Body of pancreas (tissue), 4 donors: ENCODE measurements at regions not wholly inside any gene's neighbourhood (a gene's known extent, or its start where the extent isn't known, plus 50 kb on each side); places are given as distances from the start of the nearest gene placed in this dataset.

Experiments used
- ATAC-seq: fragments of 150-250 bp; one replicate; pipeline ENCODE4 v1.9.1; 2016
- DNase-seq, 4 donors: peaks; one replicate each; pipeline ENCODE4 v3.0.0-alpha.2; 2019
- H3K27ac ChIP-seq, 4 donors: fragments of 200-600 bp; sonication (generic); 1 replicate in 3 of 4; 2 replicates in 1 of 4; pipeline versions ENCODE4 v1.5.1 to v1.6.1; 2016 to 2019; ENCODE audit warnings: mild to moderate bottlenecking in 1 of 4, mixed read lengths in 1 of 4, moderate library complexity in 1 of 4
- H3K27me3 ChIP-seq, 2 donors: fragments of 200-600 bp; sonication (generic); one replicate each; pipeline ENCODE4 v1.6.0; 2016; ENCODE audit warnings: mild to moderate bottlenecking in 1 of 2
- H3K36me3 ChIP-seq, 2 donors: fragments of 200-600 bp; sonication (generic); replicated peaks in 1 of 2; 2 replicates each; pipeline ENCODE4 v1.5.1; 2016; ENCODE audit warnings: low read depth in 2 of 2; ENCODE audit not compliant: insufficient read depth in 1 of 2
- H3K4me1 ChIP-seq: fragments of 200-600 bp; sonication (generic); one replicate; pipeline ENCODE4 v1.6.0; 2016
- H3K4me3 ChIP-seq, 2 donors: fragments of 200-600 bp; sonication (generic); 1 replicate in 1 of 2; 2 replicates in 1 of 2; pipeline ENCODE4 v1.5.1; 2016 to 2019
- H3K9me3 ChIP-seq, 3 donors: fragments of 200-600 bp; sonication (generic); 1 replicate in 2 of 3; 2 replicates in 1 of 3; pipeline ENCODE4 v1.5.1; 2016
- POLR2A ChIP-seq, 3 donors: fragments of 450-650 bp; IDR thresholded peaks; one replicate each; pipeline ENCODE4 v1.6.1; 2016; ENCODE audit warnings: antibody characterized with exemption in 3 of 3, mild to moderate bottlenecking in 2 of 3
- WGBS, 2 donors: methylation state at CpG; one replicate each; pipeline ENCODE4 v1.1.5; 2017; 5-methylcytosine and 5-hydroxymethylcytosine counted together
- intact Hi-C: fragments of 100-400 bp; cut with DNase I; formaldehyde crosslinking; loops from one replicate; pipeline ENCODE4 v1.15.1; 2023
- TF ChIP-seq, protein P1 (sequence below), 7 experiments: fragments of 450-650 bp in 4 of 7; fragments of 200-600 bp in 3 of 7; sonication (generic) in 3 of 7; IDR thresholded peaks; one replicate each; pipeline ENCODE4 v1.5.1; 2016 to 2019; ENCODE audit warnings: antibody characterized with exemption in 7 of 7

- no peaks in the 10 kb centered on the region for H3K36me3 ChIP-seq
- H3K9me3 ChIP-seq: no peaks in the 10 kb centered on the region
- H3K27me3 ChIP-seq: no peaks in the 10 kb centered on the region
- no peaks in the 10 kb centered on the region for H3K4me1 ChIP-seq
- TF ChIP-seq, protein P1, sequence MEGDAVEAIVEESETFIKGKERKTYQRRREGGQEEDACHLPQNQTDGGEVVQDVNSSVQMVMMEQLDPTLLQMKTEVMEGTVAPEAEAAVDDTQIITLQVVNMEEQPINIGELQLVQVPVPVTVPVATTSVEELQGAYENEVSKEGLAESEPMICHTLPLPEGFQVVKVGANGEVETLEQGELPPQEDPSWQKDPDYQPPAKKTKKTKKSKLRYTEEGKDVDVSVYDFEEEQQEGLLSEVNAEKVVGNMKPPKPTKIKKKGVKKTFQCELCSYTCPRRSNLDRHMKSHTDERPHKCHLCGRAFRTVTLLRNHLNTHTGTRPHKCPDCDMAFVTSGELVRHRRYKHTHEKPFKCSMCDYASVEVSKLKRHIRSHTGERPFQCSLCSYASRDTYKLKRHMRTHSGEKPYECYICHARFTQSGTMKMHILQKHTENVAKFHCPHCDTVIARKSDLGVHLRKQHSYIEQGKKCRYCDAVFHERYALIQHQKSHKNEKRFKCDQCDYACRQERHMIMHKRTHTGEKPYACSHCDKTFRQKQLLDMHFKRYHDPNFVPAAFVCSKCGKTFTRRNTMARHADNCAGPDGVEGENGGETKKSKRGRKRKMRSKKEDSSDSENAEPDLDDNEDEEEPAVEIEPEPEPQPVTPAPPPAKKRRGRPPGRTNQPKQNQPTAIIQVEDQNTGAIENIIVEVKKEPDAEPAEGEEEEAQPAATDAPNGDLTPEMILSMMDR (IDR thresholded peaks at IDR 0.05): no peak
- no peak overlapping the region for H3K4me3 ChIP-seq
- DNase-seq (no peak), ATAC-seq (no peak)
- no peak overlapping the region for H3K27ac ChIP-seq
- 27 to 35% methylated on average over 5 of the region's 5 CpGs for WGBS, 2 donors
- intact Hi-C loops: no loop called here
Observed at GRCh38 chr2:198285216-198285615, 480.8 kb downstream of the PLCL1 start.

DNA sequence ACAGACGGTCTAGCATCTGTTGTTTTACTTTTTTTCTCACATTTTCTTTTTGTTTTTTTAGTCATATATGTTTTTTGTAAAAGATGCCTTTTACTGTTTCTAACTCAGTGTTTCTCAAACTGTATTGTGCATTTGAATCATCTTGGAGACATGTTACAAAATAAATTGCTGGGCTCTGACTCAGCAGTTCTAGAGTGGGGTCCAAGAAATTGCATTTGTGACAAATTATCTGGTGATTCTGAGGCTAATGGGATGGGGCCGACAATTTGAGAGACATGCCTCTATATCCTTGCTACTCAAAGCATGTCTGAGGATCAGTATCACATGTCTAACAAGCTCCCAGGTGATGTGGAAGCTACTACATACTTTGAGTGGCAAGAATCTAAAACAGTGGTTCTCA, 478.8 kb downstream of the PLCL1 start:
- intact Hi-C loops: no loop called here
- H3K4me1 ChIP-seq: no peaks in the 10 kb centered on the region
- DNase-seq: no peak
- H3K27me3 ChIP-seq: no peaks in the 10 kb centered on the region
- no peak overlapping the region for H3K4me3 ChIP-seq
- no peaks in the 10 kb centered on the region for H3K36me3 ChIP-seq
- no peaks in the 10 kb centered on the region for H3K9me3 ChIP-seq
- TF ChIP-seq, protein P1 (IDR thresholded peaks at IDR 0.05): no peak
- TF ChIP-seq POLR2A (IDR thresholded peaks at IDR 0.05): no peak
- WGBS, 2 donors: 37 to 49% methylated on average over 2 of the region's 2 CpGs
- no peak overlapping the region for H3K27ac ChIP-seq
- no peak for ATAC-seq

GRCh38 chr2:198282061-198282460, 477.7 kb downstream of the PLCL1 start:
- TF ChIP-seq, protein P1 (IDR thresholded peaks at IDR 0.05): no peak
- TF ChIP-seq POLR2A (IDR thresholded peaks at IDR 0.05): no peak
- no peak for DNase-seq
- Histone ChIP-seq H3K36me3 (no peaks in the 10 kb centered on the region), H3K9me3 (no peaks in the 10 kb centered on the region), H3K4me3 (no peak overlapping the region), H3K4me1 (no peaks in the 10 kb centered on the region), H3K27me3 (no peaks in the 10 kb centered on the region), H3K27ac (no peak overlapping the region)
- 38 to 41% methylated on average over 3 of the region's 3 CpGs for WGBS, 2 donors
- intact Hi-C loops: no loop called here
- ATAC-seq: no peak

GRCh38 chr2:198280145-198280544, 475.8 kb downstream of the PLCL1 start:
- Histone ChIP-seq H3K9me3 (no peaks in the 10 kb centered on the region), H3K27ac (no peak overlapping the region), H3K27me3 (no peaks in the 10 kb centered on the region), H3K4me1 (no peaks in the 10 kb centered on the region), H3K36me3 (no peaks in the 10 kb centered on the region), H3K4me3 (no peak overlapping the region)
- TF ChIP-seq, protein P1 (IDR thresholded peaks at IDR 0.05): no peak
- no peak for TF ChIP-seq POLR2A (IDR thresholded peaks at IDR 0.05)
- DNase-seq (no peak), ATAC-seq (no peak)
- intact Hi-C loops: no loop called here
- WGBS, 2 donors: 52 to 62% methylated on average over 2 of the region's 2 CpGs

GRCh38 chr2:198279026-198279425, 474.6 kb downstream of the PLCL1 start:
- Histone ChIP-seq H3K27me3 (no peaks in the 10 kb centered on the region), H3K27ac (no peak overlapping the region), H3K4me1 (no peaks in the 10 kb centered on the region), H3K4me3 (no peak overlapping the region), H3K9me3 (no peaks in the 10 kb centered on the region), H3K36me3 (no peaks in the 10 kb centered on the region)
- TF ChIP-seq, protein P1 (IDR thresholded peaks at IDR 0.05): no peak
- no peak for TF ChIP-seq POLR2A (IDR thresholded peaks at IDR 0.05)
- 26 to 30% methylated on average over 5 of the region's 5 CpGs for WGBS, 2 donors
- DNase-seq (no peak), ATAC-seq (no peak)
- intact Hi-C loops: no loop called here
